NCI-H1417 (cell line): ENCODE measurements at regions not wholly inside any gene's neighbourhood (a gene's known extent, or its start where the extent isn't known, plus 50 kb on each side); places are given as distances from the start of the nearest gene placed in this dataset.
"Not testable (repeated sequence)": the region's sequence is repeated elsewhere in the genome, so short reads cannot be mapped to it uniquely, and the experiment has no call there.

ENCODE experiments used
- DNase-seq, 3 experiments: peaks; one replicate each; lab custom pipeline; 2025; lab: John Stamatoyannopoulos, UW

DNA sequence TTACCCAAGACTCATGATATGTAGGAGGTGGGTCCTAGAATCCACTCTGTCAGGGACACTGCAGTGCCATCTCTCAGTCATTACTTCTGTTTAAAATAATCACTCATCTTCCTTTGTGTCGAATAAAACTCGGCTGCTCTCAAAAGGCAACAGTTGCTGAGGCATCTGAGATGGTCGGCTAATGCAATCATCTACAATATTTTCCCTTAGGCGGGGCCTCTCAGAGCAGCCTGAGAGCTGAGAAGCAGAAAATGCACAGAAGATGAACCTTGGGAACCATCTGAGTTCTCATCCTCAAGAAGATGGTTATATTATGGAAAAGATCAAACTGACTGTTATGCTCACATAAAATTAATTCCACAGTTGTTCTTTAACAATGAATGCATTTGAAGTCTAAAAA, 1518.2 kb upstream of the TENM4 start:
- no peak for DNase-seq

DNA sequence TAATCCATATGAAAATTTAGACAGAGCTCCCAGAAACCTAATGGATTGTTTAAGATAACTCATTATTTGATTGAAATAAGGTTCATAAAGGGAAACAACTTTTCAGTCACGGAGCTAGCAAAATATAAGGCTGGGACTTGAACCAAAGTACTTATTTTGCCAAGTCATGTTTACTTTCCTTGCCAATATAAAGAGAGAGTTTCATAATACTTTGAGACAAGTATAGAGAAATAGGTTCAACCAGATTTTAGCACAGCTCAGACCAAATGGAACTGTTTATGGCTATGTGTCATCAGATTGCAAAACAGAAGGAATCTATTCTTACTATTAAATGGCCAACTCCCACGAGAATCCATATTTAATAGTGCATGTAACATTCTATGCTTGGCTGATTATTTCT, 1517.5 kb upstream of the TENM4 start:
- DNase-seq = no peak

DNA sequence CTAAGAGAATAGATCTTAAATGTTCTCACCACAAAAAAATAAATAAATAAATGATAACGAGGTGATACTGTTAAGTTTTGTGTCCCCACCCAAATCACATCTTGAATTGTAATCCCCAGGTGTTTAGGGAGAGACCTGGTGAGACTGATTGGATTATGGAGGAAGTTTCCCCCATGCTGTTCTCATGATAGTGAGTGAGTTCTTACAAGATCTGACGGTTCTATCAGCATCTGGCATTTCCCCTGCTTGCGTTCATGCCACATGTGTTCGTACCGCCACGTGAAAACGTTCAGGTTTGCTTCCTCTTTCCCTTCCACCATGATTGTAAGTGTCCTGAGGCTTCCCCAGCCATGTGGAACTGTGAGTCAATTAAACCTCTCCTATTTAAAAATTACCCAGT, 1514.8 kb upstream of the TENM4 start:
- DNase-seq = no peak

- no peak for DNase-seq
These were observed 1508.0 kb upstream of the TENM4 start for GRCh38 chr11:80948781-80949180.

DNA sequence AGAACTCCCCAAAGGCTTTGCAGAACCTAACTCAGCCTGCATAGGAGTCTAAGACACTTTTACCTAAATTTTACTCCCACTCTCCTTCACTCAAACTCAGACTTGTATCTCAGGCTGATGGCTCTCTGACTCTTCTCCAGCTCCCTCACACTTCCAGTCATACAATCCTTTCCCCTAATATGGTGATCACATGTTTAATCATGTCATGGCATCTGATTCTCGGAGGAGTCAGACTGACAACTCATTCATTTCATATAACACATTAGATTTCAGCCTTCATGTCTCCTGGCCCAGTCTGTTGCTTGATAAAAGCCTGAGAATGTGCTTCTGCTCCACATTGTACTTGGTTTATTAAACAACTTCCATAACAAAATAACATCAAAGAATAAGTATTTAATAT, 1503.9 kb upstream of the TENM4 start:
- DNase-seq = no peak

- DNase-seq = no peak
These were observed 1502.4 kb upstream of the TENM4 start for GRCh38 chr11:80943226-80943625.

GRCh38 chr11:80937842-80938241, 1497.0 kb upstream of the TENM4 start:
- DNase-seq = no peak

DNA sequence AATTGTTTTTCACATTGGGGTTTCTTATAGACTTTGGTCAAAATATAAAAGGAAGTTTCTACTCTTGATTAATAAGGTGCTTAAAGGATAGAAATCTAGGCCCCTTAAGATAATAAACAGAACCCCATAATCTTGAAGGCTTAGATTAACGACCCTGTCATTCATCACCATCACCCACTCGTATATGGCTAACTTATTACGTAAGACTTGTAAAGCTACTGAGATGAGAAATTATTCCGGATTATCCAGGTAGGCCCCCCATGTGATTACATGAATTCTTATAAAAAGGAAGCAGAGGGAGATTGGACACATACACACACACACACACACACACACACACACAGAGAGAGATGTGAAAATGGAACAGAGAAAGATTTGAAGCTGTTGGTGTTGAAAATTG, 1489.2 kb upstream of the TENM4 start:
- no peak for DNase-seq

GRCh38 chr11:80929031-80929805, 1488.4 kb upstream of the TENM4 start:
- no peak for DNase-seq

DNA sequence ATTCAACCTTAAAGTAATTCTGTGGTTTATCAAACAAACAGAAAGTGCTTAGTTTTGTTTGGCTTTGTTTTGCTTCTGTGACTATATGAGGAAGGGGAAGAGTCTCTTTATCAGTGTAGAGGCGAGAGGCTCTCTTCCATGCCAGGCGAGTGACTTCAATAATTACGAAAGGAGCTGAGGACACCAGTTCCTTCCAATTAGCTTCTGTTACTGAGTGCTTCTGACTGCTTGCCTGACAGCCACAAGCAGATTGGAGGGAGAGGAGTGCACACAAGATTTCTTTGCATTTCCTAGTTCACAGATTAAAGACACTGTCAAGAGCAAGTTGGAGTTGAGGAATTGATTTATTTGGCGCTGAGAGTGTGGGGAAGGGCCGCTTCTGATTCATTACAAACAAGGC, 1484.5 kb upstream of the TENM4 start:
- peak in 2 of 3 experiments; percentile 25 to 30 for DNase-seq

- DNase-seq = not testable (repeated sequence)
These were observed 1480.5 kb upstream of the TENM4 start for GRCh38 chr11:80921310-80921709.

- DNase-seq = peak in 1 of 3 experiments; percentile 57
These were observed 1475.5 kb upstream of the TENM4 start for GRCh38 chr11:80916173-80916798.

- DNase-seq = no peak
These were observed 1473.5 kb upstream of the TENM4 start for GRCh38 chr11:80914311-80914710.

DNA sequence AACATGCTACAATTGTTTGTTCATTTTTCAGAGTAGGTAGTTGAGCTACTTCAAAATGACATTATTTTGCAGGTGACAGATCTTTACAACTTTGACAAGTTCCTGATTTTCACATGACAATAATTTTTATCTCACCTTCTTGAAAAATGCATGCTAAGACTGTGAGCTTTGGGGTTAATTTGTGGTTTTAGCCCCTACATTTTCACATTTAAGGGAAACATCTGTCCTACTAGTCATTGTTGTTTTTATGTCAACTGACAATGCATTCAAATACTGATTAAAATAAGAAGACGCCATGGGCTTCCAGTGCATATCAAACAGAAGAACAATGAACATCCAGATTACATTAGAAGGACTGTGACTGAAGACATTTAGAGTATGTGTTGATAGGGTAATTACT, 1470.8 kb upstream of the TENM4 start:
- peak in 1 of 3 experiments; percentile 15 for DNase-seq

DNA sequence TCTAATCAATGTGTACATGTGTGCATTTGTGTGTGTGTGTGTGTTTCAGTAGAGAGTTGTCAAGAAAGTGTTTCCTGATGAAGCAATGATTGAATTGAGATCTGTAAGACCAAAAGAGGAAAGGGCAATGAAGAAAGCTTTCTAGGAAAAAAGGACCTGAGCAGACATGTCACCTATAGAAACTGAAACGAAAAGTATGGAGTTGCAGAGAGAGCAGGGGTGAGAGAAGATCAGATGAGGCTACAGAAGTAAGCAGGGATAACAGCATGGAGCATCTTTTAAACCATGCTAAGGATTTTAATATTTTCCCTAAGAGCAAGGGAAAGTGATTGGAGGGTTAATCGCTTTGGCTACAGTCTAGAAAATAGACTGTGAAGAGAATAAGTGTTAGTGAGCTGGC, 1459.4 kb upstream of the TENM4 start:
- DNase-seq = no peak

DNA sequence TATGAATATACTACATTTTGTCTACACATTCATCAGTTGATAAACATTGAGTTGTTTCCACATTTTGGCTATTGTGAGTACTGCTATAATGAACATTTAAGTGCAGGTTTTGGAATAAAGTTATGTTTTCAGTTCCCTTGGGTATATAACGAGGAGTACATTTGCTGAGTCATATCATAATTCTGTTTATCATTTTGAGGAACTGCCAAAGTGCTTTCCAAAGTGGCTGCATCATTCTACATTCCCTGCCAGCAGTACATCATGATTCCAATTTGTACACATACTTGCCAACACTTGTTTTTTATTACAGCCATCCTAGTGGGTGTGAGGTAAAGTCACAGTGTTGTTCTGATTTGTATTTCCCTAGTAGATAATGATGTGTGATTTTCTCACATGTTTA, 1458.6 kb upstream of the TENM4 start:
- DNase-seq = no peak

DNA sequence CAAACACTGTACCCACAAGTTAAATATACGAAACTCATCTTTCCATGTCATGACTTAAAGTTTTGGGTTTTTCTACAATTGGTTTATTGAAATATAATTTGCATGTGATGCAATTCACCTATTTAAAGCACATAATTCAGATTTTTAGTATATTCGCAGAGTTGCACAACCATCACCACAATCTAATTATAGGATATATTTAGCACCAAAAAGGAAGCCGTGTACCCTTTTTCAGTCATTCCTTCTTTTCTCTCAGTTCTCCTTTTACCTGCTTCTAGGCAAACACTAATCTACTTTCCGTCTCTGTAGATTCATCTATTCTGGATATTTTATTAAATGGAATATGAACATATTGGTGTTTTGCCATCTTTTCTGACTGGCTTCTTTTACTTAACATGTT, 1458.1 kb upstream of the TENM4 start:
- no peak for DNase-seq

GRCh38 chr11:80886684-80887083, 1445.9 kb upstream of the TENM4 start:
- DNase-seq = no peak

- no peak for DNase-seq
These were observed 1432.6 kb upstream of the TENM4 start for GRCh38 chr11:80873310-80873999.

- peak in 2 of 3 experiments; percentile 18 to 50 for DNase-seq
These were observed 1431.4 kb upstream of the TENM4 start for GRCh38 chr11:80872116-80872728.

GRCh38 chr11:80868831-80869230, 1428.0 kb upstream of the TENM4 start:
- DNase-seq = no peak

- DNase-seq = no peak
These were observed 1421.2 kb upstream of the TENM4 start for GRCh38 chr11:80862011-80862410.

- no peak for DNase-seq
These were observed 1420.4 kb upstream of the TENM4 start for GRCh38 chr11:80861193-80861592.
